ENCODE measurements at regions not wholly inside any gene's neighbourhood (a gene's known extent, or its start where the extent isn't known, plus 50 kb on each side); places are given as distances from the start of the nearest gene placed in this dataset.

DNA sequence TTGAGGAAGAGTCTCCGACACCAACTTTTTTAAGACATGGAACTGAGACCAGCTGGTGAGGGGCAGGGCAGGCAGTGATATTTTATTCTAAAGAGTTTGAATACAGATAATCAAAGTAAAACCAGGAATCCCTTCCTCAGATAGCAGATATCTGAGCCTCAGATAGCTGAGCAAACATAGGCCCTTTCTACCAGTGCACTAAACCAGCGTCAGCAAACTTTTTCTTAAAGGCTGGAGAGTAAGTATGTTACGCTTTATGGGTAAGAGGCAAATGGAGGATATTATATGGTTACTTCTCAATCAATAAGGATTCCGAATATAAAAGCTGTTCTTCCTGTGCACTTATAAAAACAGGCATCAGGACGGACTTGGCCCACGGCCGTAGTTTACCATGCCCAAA lies 73.9 kb downstream of the WNT5A start:
- in situ Hi-C loops (cut with MboI) (no loop called here), intact Hi-C loops (cut with micrococcal nuclease) (no loop called here)
- Histone ChIP-seq H4K20me1 (replicated peaks; ENCODE audit: control insufficient read depth, insufficient read depth, low read length) (no peaks in the 10 kb centered on the region), H3K4me1 (replicated peaks in 1 of 2; ENCODE audit: control insufficient read depth in 2 of 2, insufficient read depth in 2 of 2, low read length in 2 of 2) (no peaks in the 10 kb centered on the region), H3K79me2 (ENCODE audit: control insufficient read depth, insufficient read depth, low read length) (no peaks in the 10 kb centered on the region), H3K4me3 (no peak overlapping the region), H3K9me3 (replicated peaks; ENCODE audit: control insufficient read depth, insufficient read depth, low read depth, low read length) (no peaks in the 10 kb centered on the region), H3K27me3 (ENCODE audit: control insufficient read depth in 2 of 2, insufficient read depth in 2 of 2, low read length in 2 of 2) (no peaks in the 10 kb centered on the region), H3K36me3 (ENCODE audit: control insufficient read depth, insufficient read depth, low read length) (no peaks in the 10 kb centered on the region), H3K9me1 (ENCODE audit: control insufficient read depth, insufficient read depth, low read length) (no peaks in the 10 kb centered on the region), H3K4me2 (ENCODE audit: insufficient read depth, low read length) (no peak overlapping the region), H2AFZ (ENCODE audit: low read depth, low read length) (no peak overlapping the region), H3K27ac (ENCODE audit: extremely low read depth, low read depth, low read length) (no peak overlapping the region), H3K9ac (ENCODE audit: insufficient read depth in 1 of 2, low read depth in 2 of 2, low read length in 2 of 2) (no peak overlapping the region)
- ChIA-PET POLR2A (no interaction called here), CTCF (ENCODE audit: low intra/inter-chr PET ratio) (no interaction called here)
- ATAC-seq (no peak), DNase-seq (ENCODE audit: extremely low read depth in 1 of 4, low spot score in 3 of 4) (no peak), FAIRE-seq (no peak)
- no TSS peak for BruUV-seq (replicated peaks)
- 0% methylated on average over 7 of the region's 7 CpGs for WGBS (ENCODE audit: insufficient coverage, low coverage, missing lambda C conversion rate)
- TF ChIP-seq, protein P1, sequence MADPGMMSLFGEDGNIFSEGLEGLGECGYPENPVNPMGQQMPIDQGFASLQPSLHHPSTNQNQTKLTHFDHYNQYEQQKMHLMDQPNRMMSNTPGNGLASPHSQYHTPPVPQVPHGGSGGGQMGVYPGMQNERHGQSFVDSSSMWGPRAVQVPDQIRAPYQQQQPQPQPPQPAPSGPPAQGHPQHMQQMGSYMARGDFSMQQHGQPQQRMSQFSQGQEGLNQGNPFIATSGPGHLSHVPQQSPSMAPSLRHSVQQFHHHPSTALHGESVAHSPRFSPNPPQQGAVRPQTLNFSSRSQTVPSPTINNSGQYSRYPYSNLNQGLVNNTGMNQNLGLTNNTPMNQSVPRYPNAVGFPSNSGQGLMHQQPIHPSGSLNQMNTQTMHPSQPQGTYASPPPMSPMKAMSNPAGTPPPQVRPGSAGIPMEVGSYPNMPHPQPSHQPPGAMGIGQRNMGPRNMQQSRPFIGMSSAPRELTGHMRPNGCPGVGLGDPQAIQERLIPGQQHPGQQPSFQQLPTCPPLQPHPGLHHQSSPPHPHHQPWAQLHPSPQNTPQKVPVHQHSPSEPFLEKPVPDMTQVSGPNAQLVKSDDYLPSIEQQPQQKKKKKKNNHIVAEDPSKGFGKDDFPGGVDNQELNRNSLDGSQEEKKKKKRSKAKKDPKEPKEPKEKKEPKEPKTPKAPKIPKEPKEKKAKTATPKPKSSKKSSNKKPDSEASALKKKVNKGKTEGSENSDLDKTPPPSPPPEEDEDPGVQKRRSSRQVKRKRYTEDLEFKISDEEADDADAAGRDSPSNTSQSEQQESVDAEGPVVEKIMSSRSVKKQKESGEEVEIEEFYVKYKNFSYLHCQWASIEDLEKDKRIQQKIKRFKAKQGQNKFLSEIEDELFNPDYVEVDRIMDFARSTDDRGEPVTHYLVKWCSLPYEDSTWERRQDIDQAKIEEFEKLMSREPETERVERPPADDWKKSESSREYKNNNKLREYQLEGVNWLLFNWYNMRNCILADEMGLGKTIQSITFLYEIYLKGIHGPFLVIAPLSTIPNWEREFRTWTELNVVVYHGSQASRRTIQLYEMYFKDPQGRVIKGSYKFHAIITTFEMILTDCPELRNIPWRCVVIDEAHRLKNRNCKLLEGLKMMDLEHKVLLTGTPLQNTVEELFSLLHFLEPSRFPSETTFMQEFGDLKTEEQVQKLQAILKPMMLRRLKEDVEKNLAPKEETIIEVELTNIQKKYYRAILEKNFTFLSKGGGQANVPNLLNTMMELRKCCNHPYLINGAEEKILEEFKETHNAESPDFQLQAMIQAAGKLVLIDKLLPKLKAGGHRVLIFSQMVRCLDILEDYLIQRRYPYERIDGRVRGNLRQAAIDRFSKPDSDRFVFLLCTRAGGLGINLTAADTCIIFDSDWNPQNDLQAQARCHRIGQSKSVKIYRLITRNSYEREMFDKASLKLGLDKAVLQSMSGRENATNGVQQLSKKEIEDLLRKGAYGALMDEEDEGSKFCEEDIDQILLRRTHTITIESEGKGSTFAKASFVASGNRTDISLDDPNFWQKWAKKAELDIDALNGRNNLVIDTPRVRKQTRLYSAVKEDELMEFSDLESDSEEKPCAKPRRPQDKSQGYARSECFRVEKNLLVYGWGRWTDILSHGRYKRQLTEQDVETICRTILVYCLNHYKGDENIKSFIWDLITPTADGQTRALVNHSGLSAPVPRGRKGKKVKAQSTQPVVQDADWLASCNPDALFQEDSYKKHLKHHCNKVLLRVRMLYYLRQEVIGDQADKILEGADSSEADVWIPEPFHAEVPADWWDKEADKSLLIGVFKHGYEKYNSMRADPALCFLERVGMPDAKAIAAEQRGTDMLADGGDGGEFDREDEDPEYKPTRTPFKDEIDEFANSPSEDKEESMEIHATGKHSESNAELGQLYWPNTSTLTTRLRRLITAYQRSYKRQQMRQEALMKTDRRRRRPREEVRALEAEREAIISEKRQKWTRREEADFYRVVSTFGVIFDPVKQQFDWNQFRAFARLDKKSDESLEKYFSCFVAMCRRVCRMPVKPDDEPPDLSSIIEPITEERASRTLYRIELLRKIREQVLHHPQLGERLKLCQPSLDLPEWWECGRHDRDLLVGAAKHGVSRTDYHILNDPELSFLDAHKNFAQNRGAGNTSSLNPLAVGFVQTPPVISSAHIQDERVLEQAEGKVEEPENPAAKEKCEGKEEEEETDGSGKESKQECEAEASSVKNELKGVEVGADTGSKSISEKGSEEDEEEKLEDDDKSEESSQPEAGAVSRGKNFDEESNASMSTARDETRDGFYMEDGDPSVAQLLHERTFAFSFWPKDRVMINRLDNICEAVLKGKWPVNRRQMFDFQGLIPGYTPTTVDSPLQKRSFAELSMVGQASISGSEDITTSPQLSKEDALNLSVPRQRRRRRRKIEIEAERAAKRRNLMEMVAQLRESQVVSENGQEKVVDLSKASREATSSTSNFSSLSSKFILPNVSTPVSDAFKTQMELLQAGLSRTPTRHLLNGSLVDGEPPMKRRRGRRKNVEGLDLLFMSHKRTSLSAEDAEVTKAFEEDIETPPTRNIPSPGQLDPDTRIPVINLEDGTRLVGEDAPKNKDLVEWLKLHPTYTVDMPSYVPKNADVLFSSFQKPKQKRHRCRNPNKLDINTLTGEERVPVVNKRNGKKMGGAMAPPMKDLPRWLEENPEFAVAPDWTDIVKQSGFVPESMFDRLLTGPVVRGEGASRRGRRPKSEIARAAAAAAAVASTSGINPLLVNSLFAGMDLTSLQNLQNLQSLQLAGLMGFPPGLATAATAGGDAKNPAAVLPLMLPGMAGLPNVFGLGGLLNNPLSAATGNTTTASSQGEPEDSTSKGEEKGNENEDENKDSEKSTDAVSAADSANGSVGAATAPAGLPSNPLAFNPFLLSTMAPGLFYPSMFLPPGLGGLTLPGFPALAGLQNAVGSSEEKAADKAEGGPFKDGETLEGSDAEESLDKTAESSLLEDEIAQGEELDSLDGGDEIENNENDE (IDR thresholded peaks at IDR 0.05; ENCODE audit: low read depth, low read length): no peak
- no peak for TF ChIP-seq GABPB1 (CRISPR knock-in tag; IDR thresholded peaks at IDR 0.05)
- no peak for TF ChIP-seq BHLHE40 (IDR thresholded peaks at IDR 0.05; ENCODE audit: low read length)
- no peak for TF ChIP-seq MCM3 (IDR thresholded peaks at IDR 0.05)
- TF ChIP-seq HDGF (IDR thresholded peaks at IDR 0.05): no peak
- no peak for TF ChIP-seq CHD1 (IDR thresholded peaks at IDR 0.05; ENCODE audit: low read length)
- no peak for TF ChIP-seq TCF3 (CRISPR knock-in tag; IDR thresholded peaks at IDR 0.05)
- TF ChIP-seq RCOR1 (IDR thresholded peaks at IDR 0.05; ENCODE audit: borderline replicate concordance in 1 of 2, low read depth in 2 of 2, low read length in 2 of 2): no peak
- TF ChIP-seq, protein P2, sequence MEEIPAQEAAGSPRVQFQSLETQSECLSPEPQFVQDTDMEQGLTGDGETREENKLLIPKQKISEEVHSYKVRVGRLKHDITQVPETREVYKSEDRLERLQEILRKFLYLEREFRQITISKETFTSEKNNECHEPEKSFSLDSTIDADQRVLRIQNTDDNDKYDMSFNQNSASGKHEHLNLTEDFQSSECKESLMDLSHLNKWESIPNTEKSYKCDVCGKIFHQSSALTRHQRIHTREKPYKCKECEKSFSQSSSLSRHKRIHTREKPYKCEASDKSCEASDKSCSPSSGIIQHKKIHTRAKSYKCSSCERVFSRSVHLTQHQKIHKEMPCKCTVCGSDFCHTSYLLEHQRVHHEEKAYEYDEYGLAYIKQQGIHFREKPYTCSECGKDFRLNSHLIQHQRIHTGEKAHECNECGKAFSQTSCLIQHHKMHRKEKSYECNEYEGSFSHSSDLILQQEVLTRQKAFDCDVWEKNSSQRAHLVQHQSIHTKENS (CRISPR knock-in tag; IDR thresholded peaks at IDR 0.05): no peak
- TF ChIP-seq RBM22 (IDR thresholded peaks at IDR 0.05; ENCODE audit: low read depth, low read length, poor library complexity, severe bottlenecking): no peak
- TF ChIP-seq MAFK (IDR thresholded peaks at IDR 0.05; ENCODE audit: low read length): no peak
- no peak for TF ChIP-seq ZNF408 (CRISPR knock-in tag; IDR thresholded peaks at IDR 0.05; ENCODE audit: low read depth)
- TF ChIP-seq RFX1 (IDR thresholded peaks at IDR 0.05): no peak
- no peak for TF ChIP-seq CAMTA2 (CRISPR knock-in tag; conservative IDR thresholded peaks at IDR 0.05)
